ENCODE measurements at regions not wholly inside any gene's neighbourhood (a gene's known extent, or its start where the extent isn't known, plus 50 kb on each side); places are given as distances from the start of the nearest gene placed in this dataset.

GRCh38 chr1:229952670-229953520, 114.1 kb upstream of the GALNT2 start (continued):
- no peak for TF ChIP-seq ZBTB1 (tag by site-specific recombination; IDR thresholded peaks at IDR 0.05)
- TF ChIP-seq ZNF433 (tag by site-specific recombination; IDR thresholded peaks at IDR 0.05; ENCODE audit: low read depth), result no peak
- TF ChIP-seq ZNF133 (tag by site-specific recombination; IDR thresholded peaks at IDR 0.05), result no peak

DNA sequence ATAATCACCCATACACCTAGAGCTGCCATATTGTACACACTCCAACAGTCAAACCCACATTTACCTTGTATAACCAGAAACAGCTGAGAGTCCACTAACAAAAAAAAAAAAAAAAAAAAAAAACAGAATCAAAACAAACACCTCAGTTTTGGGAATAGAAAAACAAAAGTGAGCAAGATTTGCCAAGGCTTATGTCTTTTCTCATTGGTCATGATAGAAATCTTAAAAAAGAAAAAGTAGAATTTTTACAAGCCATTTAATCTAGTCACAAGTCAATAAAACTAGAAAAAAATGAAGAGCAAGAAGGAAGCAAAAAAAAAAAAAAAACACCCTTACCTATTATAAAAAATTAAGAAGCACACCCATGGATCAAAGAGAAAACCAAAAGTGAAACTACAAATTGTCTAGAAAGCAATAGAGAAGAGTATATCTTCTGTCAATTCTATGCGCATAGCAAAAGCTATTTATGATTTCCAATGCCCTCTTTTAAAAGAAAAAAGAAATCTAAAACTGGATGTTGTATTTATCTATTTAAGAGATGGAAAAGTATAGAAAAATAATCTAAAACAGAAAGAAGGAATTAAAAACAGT, 113.2 kb upstream of the GALNT2 start:
- Histone ChIP-seq H3K27ac (ENCODE audit: extremely low read depth, low read depth, low read length) (no peak overlapping the region), H3K4me3 (ENCODE audit: low read depth, low read length) (no peak overlapping the region), H3K4me1 (ENCODE audit: control insufficient read depth, insufficient read depth, low read length) (no peaks in the 10 kb centered on the region), H3K36me3 (ENCODE audit: control insufficient read depth in 2 of 2, insufficient read depth in 1 of 2, low read length in 2 of 2) (no peaks in the 10 kb centered on the region), H3K9me3 (ENCODE audit: control insufficient read depth, insufficient read depth, low read depth, low read length) (no peaks in the 10 kb centered on the region)
- ChIA-PET POLR2A (no interaction called here), CTCF (interaction anchor here (0.6 kb wide), 2 partner anchors 459 to 472 kb away, joined by 3 to 6 read pairs; no protein-coding TSS in a partner anchor)
- peak; percentile 92 for TF ChIP-seq ZNF362 (tag by site-specific recombination; IDR thresholded peaks at IDR 0.05)
- TF ChIP-seq HOXD13 (CRISPR knock-in tag; IDR thresholded peaks at IDR 0.05; ENCODE audit: borderline replicate concordance), result no peak
- 0 out of 2 replicates have a peak, but pooled peaks have one; percentile 29 for TF ChIP-seq PRDM1 (tag by site-specific recombination; IDR thresholded peaks at IDR 0.05)

- ChIA-PET CTCF (interaction anchor here (0.7 kb wide), 1 partner anchor 306 kb away, joined by 3 read pairs; no protein-coding TSS in a partner anchor), POLR2A (no interaction called here)
Measured at GRCh38 chr1:229964281-229964680, 102.8 kb upstream of the GALNT2 start.

GRCh38 chr1:229970714-229971113, 96.3 kb upstream of the GALNT2 start:
- no peaks in the 10 kb centered on the region for H3K36me3 ChIP-seq (ENCODE audit: control insufficient read depth in 2 of 2, insufficient read depth in 1 of 2, low read length in 2 of 2)
- peaks cover 2% of the 10 kb centered on the region; the same call in 1 of the 2 replicates for H3K9me3 ChIP-seq (ENCODE audit: control insufficient read depth, insufficient read depth, low read depth, low read length)
- no peak overlapping the region for H3K27ac ChIP-seq (ENCODE audit: extremely low read depth, low read depth, low read length)
- TF ChIP-seq ZNF510 (tag by site-specific recombination; IDR thresholded peaks at IDR 0.05; ENCODE audit: insufficient replicate concordance), result no peak
- no peak for TF ChIP-seq ZNF610 (tag by site-specific recombination; IDR thresholded peaks at IDR 0.05; ENCODE audit: borderline replicate concordance)
- no peak for TF ChIP-seq ZBTB1 (tag by site-specific recombination; IDR thresholded peaks at IDR 0.05)
- no peak overlapping the region for H3K4me3 ChIP-seq (ENCODE audit: low read depth, low read length)
- POLR2A ChIA-PET, result no interaction called here
- CTCF ChIA-PET, result interaction anchor here (0.6 kb wide), 1 partner anchor 244 kb away, joined by 3 read pairs; no protein-coding TSS in a partner anchor
- H3K4me1 ChIP-seq (ENCODE audit: control insufficient read depth, insufficient read depth, low read length), result no peaks in the 10 kb centered on the region

More at GRCh38 chr1:229964281-229964680, 102.8 kb upstream of the GALNT2 start:
- H3K36me3 ChIP-seq (ENCODE audit: control insufficient read depth in 2 of 2, insufficient read depth in 1 of 2, low read length in 2 of 2), result no peaks in the 10 kb centered on the region
- no peak overlapping the region for H3K27ac ChIP-seq (ENCODE audit: extremely low read depth, low read depth, low read length)
- no peaks in the 10 kb centered on the region for H3K4me1 ChIP-seq (ENCODE audit: control insufficient read depth, insufficient read depth, low read length)
- H3K4me3 ChIP-seq (ENCODE audit: low read depth, low read length), result no peak overlapping the region
- TF ChIP-seq ZNF501 (tag by site-specific recombination; IDR thresholded peaks at IDR 0.05), result no peak
- TF ChIP-seq BCL11A (tag by site-specific recombination; IDR thresholded peaks at IDR 0.05; ENCODE audit: low read depth), result no peak
- TF ChIP-seq, protein P1, sequence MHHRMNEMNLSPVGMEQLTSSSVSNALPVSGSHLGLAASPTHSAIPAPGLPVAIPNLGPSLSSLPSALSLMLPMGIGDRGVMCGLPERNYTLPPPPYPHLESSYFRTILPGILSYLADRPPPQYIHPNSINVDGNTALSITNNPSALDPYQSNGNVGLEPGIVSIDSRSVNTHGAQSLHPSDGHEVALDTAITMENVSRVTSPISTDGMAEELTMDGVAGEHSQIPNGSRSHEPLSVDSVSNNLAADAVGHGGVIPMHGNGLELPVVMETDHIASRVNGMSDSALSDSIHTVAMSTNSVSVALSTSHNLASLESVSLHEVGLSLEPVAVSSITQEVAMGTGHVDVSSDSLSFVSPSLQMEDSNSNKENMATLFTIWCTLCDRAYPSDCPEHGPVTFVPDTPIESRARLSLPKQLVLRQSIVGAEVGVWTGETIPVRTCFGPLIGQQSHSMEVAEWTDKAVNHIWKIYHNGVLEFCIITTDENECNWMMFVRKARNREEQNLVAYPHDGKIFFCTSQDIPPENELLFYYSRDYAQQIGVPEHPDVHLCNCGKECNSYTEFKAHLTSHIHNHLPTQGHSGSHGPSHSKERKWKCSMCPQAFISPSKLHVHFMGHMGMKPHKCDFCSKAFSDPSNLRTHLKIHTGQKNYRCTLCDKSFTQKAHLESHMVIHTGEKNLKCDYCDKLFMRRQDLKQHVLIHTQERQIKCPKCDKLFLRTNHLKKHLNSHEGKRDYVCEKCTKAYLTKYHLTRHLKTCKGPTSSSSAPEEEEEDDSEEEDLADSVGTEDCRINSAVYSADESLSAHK (tag by site-specific recombination; IDR thresholded peaks at IDR 0.05), result no peak
- peaks cover 2% of the 10 kb centered on the region; the same call in 1 of the 2 replicates for H3K9me3 ChIP-seq (ENCODE audit: control insufficient read depth, insufficient read depth, low read depth, low read length)

Measured in HEK293 (cell line).